ENCODE measurements at regions not wholly inside any gene's neighbourhood (a gene's known extent, or its start where the extent isn't known, plus 50 kb on each side); places are given as distances from the start of the nearest gene placed in this dataset.

DNA sequence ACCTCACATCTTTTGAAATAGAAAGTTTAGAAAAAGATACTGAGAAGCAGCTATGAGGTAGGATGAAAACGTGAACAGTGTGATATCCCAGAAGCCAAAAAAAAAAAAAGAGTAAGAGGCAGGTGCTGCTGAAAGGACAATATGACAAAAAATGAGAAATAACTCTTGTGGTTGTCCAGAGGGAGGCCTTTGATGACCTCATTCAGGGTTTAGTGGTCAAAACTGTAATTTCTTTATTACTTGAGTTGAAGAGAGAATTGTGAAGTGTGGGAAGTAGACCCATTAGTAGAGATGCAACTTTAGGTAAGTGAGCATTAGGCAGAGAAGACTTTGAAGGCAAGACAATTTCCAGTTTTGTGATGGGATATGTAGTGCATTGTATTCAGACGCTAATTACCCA is 1306.3 kb upstream of the ACO1 start:
- Histone ChIP-seq H3K9ac (ENCODE audit: low read depth, low read length) (no peak overlapping the region), H3K4me1 (ENCODE audit: insufficient read depth, low read length) (no peaks in the 10 kb centered on the region), H3K27ac (ENCODE audit: low read length) (no peak overlapping the region), H3K4me3 (ENCODE audit: low read length) (no peak overlapping the region), H3K27me3 (ENCODE audit: insufficient read depth, low read length) (no peaks in the 10 kb centered on the region), H3K36me3 (ENCODE audit: insufficient read depth, low read depth, low read length) (no peaks in the 10 kb centered on the region), H3K9me3 (ENCODE audit: insufficient read depth, low read depth, low read length) (no peaks in the 10 kb centered on the region)

DNA sequence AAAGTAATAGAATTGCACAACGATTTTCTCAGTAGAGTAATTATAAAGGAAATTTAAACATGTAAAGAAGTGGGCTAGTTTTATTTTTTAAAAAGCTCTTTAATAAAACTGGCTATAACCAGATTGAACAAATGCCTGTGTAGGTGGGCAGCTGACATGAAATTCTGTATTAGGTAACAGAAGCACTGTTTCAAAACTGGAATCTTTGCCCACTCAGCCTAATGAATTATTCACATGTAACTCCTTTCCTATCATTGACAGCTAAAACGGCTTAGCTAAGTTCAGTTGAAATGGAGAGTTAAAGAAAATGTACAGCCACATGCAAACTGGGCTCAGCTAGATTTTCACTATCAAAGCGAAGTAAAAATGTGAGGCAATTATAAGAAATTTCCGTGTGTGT is 1300.1 kb upstream of the ACO1 start:
- Histone ChIP-seq H3K4me3 (ENCODE audit: low read length) (no peak overlapping the region), H3K27me3 (ENCODE audit: insufficient read depth, low read length) (no peaks in the 10 kb centered on the region), H3K4me1 (ENCODE audit: insufficient read depth, low read length) (peaks cover 4% of the 10 kb centered on the region; the same call in 1 of the 2 replicates), H3K27ac (ENCODE audit: low read length) (no peak overlapping the region), H3K9me3 (ENCODE audit: insufficient read depth, low read depth, low read length) (no peaks in the 10 kb centered on the region), H3K9ac (ENCODE audit: low read depth, low read length) (no peak overlapping the region), H3K36me3 (ENCODE audit: insufficient read depth, low read depth, low read length) (no peaks in the 10 kb centered on the region)

- no peaks in the 10 kb centered on the region for H3K36me3 ChIP-seq (ENCODE audit: insufficient read depth, low read depth, low read length)
Measured at GRCh38 chr9:31089549-31090221, 1294.8 kb upstream of the ACO1 start.

GRCh38 chr9:31100311-31100710 is 1284.1 kb upstream of the ACO1 start:
- H3K9ac ChIP-seq (ENCODE audit: low read depth, low read length): no peak overlapping the region
- H3K4me3 ChIP-seq (ENCODE audit: low read length): no peak overlapping the region
- no peaks in the 10 kb centered on the region for H3K36me3 ChIP-seq (ENCODE audit: insufficient read depth, low read depth, low read length)
- H3K27me3 ChIP-seq (ENCODE audit: insufficient read depth, low read length): no peaks in the 10 kb centered on the region
- H3K9me3 ChIP-seq (ENCODE audit: insufficient read depth, low read depth, low read length): no peaks in the 10 kb centered on the region
- H3K27ac ChIP-seq (ENCODE audit: low read length): no peak overlapping the region
- H3K4me1 ChIP-seq (ENCODE audit: insufficient read depth, low read length): no peaks in the 10 kb centered on the region

More at GRCh38 chr9:31089549-31090221, 1294.8 kb upstream of the ACO1 start:
- Histone ChIP-seq H3K27ac (ENCODE audit: low read length) (no peak overlapping the region), H3K4me3 (ENCODE audit: low read length) (no peak overlapping the region), H3K4me1 (ENCODE audit: insufficient read depth, low read length) (peaks cover 4% of the 10 kb centered on the region; the same call in 1 of the 2 replicates), H3K27me3 (ENCODE audit: insufficient read depth, low read length) (no peaks in the 10 kb centered on the region), H3K9ac (ENCODE audit: low read depth, low read length) (no peak overlapping the region), H3K9me3 (ENCODE audit: insufficient read depth, low read depth, low read length) (no peaks in the 10 kb centered on the region)

DNA sequence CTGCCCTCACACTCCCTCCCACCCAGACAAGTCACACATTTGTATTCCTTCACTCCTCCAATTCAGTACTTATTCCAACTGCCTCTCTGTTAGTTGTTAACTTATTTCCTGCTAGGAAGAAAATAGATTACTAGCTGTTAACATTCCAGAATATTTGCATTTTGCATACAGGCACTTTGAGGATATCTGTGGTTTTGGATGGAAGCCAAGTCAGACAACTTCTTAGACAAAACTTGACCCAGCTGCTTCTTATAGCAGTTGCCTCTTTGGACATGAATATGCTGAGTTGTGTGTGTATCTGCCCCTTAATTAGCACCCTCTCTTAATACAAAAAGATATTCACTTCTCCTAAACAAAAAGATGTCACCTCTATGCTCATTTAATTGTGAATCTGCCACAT is 1280.6 kb upstream of the ACO1 start:
- H3K9ac ChIP-seq (ENCODE audit: low read depth, low read length): no peak overlapping the region
- H3K4me3 ChIP-seq (ENCODE audit: low read length): no peak overlapping the region
- no peaks in the 10 kb centered on the region for H3K27me3 ChIP-seq (ENCODE audit: insufficient read depth, low read length)
- H3K4me1 ChIP-seq (ENCODE audit: insufficient read depth, low read length): no peaks in the 10 kb centered on the region
- H3K9me3 ChIP-seq (ENCODE audit: insufficient read depth, low read depth, low read length): no peaks in the 10 kb centered on the region
- no peaks in the 10 kb centered on the region for H3K36me3 ChIP-seq (ENCODE audit: insufficient read depth, low read depth, low read length)
- no peak overlapping the region for H3K27ac ChIP-seq (ENCODE audit: low read length)

- Histone ChIP-seq H3K4me1 (ENCODE audit: insufficient read depth, low read length) (no peaks in the 10 kb centered on the region), H3K4me3 (ENCODE audit: low read length) (no peak overlapping the region), H3K27ac (ENCODE audit: low read length) (no peak overlapping the region), H3K9ac (ENCODE audit: low read depth, low read length) (no peak overlapping the region), H3K36me3 (ENCODE audit: insufficient read depth, low read depth, low read length) (no peaks in the 10 kb centered on the region), H3K27me3 (ENCODE audit: insufficient read depth, low read length) (no peaks in the 10 kb centered on the region), H3K9me3 (ENCODE audit: insufficient read depth, low read depth, low read length) (no peaks in the 10 kb centered on the region)
Measured at GRCh38 chr9:31104249-31104648, 1280.2 kb upstream of the ACO1 start.

- Histone ChIP-seq H3K27ac (ENCODE audit: low read length) (no peak overlapping the region), H3K36me3 (ENCODE audit: insufficient read depth, low read depth, low read length) (no peaks in the 10 kb centered on the region), H3K9me3 (ENCODE audit: insufficient read depth, low read depth, low read length) (no peaks in the 10 kb centered on the region), H3K9ac (ENCODE audit: low read depth, low read length) (no peak overlapping the region), H3K4me3 (ENCODE audit: low read length) (no peak overlapping the region), H3K4me1 (ENCODE audit: insufficient read depth, low read length) (no peaks in the 10 kb centered on the region), H3K27me3 (ENCODE audit: insufficient read depth, low read length) (no peaks in the 10 kb centered on the region)
Measured at GRCh38 chr9:31112491-31112890, 1272.0 kb upstream of the ACO1 start.

DNA sequence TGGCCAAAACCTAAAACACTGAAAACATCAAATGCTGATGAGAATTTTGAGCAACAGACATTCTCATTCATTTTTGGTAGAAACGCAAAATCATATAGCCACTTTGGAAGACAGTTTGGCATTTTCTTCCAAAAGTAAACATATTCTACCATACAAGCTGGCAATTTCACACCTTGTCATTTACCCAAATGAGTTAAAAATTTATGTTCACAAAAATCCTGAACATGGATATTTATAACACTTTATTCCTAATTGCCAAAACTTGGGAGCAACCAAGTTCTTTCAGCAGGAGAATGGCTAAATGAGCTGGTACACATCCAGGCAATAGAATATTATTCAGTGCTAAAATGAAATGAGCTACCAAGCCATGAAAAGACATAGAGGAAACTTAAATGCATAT is 1270.1 kb upstream of the ACO1 start:
- H3K9ac ChIP-seq (ENCODE audit: low read depth, low read length): no peak overlapping the region
- H3K9me3 ChIP-seq (ENCODE audit: insufficient read depth, low read depth, low read length): no peaks in the 10 kb centered on the region
- H3K27me3 ChIP-seq (ENCODE audit: insufficient read depth, low read length): no peaks in the 10 kb centered on the region
- no peaks in the 10 kb centered on the region for H3K4me1 ChIP-seq (ENCODE audit: insufficient read depth, low read length)
- H3K36me3 ChIP-seq (ENCODE audit: insufficient read depth, low read depth, low read length): no peaks in the 10 kb centered on the region
- H3K27ac ChIP-seq (ENCODE audit: low read length): no peak overlapping the region
- no peak overlapping the region for H3K4me3 ChIP-seq (ENCODE audit: low read length)

- Histone ChIP-seq H3K4me3 (ENCODE audit: low read length) (no peak overlapping the region), H3K27ac (ENCODE audit: low read length) (no peak overlapping the region), H3K36me3 (ENCODE audit: insufficient read depth, low read depth, low read length) (no peaks in the 10 kb centered on the region), H3K4me1 (ENCODE audit: insufficient read depth, low read length) (no peaks in the 10 kb centered on the region), H3K27me3 (ENCODE audit: insufficient read depth, low read length) (no peaks in the 10 kb centered on the region), H3K9me3 (ENCODE audit: insufficient read depth, low read depth, low read length) (peaks cover 19% of the 10 kb centered on the region), H3K9ac (ENCODE audit: low read depth, low read length) (no peak overlapping the region)
Measured at GRCh38 chr9:31119890-31120454, 1264.5 kb upstream of the ACO1 start.

DNA sequence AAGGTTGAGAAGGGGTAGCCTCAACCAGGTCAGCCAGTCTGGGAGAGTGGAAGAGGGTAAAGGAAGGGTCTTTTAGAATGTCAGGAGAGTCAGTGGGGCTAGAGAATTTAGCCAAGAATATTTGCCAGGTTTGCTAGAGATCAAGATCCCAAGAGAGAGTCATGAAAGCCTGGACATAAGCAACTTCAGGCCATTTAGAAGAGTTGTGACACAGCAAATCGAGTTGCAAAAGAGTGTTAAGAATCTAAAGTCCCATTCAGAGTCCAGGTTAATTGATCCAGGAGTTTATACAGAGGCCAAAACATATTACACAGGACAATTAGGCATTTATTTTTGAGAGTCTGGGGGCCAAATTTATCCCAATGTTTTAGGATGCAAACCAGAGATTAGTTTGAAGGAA is 1260.1 kb upstream of the ACO1 start:
- H3K9ac ChIP-seq (ENCODE audit: low read depth, low read length): no peak overlapping the region
- no peak overlapping the region for H3K27ac ChIP-seq (ENCODE audit: low read length)
- H3K36me3 ChIP-seq (ENCODE audit: insufficient read depth, low read depth, low read length): no peaks in the 10 kb centered on the region
- peaks cover 19% of the 10 kb centered on the region for H3K9me3 ChIP-seq (ENCODE audit: insufficient read depth, low read depth, low read length)
- H3K27me3 ChIP-seq (ENCODE audit: insufficient read depth, low read length): no peaks in the 10 kb centered on the region
- H3K4me3 ChIP-seq (ENCODE audit: low read length): no peak overlapping the region
- no peaks in the 10 kb centered on the region for H3K4me1 ChIP-seq (ENCODE audit: insufficient read depth, low read length)

DNA sequence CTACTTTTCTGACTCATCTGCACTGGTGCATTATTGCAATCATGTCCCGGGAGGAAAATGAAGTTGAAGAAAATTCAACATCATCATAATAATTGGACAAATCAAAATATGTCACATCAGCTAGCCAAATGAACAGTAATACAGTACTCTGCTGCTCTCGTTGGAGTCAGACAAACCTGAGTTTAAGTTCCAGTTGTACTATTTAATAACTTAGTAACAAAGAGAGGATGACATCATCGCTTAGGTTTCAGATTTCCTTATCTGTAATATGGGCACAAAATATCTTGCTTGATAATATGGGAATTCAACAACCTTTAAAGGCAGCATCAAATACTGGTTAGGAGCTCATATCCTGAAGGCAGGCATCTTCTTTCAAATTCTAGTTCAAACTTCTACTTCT is 1248.9 kb upstream of the ACO1 start:
- Histone ChIP-seq H3K27ac (ENCODE audit: low read length) (no peak overlapping the region), H3K9ac (ENCODE audit: low read depth, low read length) (no peak overlapping the region), H3K4me1 (ENCODE audit: insufficient read depth, low read length) (no peaks in the 10 kb centered on the region; the same call in 1 of the 2 replicates)

DNA sequence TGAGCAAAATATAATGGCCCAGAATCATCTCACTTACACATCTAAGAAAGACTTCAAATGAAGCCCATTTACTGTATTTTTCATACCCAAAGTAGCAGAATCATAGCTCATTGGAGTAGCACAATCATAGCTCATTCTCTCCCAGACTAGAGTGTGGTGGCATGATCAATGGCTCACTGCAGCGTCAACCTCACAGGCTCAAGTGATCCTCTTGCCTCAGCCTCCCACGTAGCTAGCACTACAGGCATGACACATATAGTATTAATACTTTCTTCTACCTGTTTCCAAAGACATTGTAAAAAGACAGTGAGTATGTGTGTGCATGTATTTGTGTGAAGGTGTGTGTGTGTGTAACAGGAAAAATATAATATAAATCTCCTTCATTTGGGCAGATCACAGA is 1247.9 kb upstream of the ACO1 start:
- H3K4me1 ChIP-seq (ENCODE audit: insufficient read depth, low read length): no peaks in the 10 kb centered on the region; the same call in 1 of the 2 replicates
- no peaks in the 10 kb centered on the region for H3K27me3 ChIP-seq (ENCODE audit: insufficient read depth, low read length)
- H3K9ac ChIP-seq (ENCODE audit: low read depth, low read length): no peak overlapping the region
- no peaks in the 10 kb centered on the region for H3K9me3 ChIP-seq (ENCODE audit: insufficient read depth, low read depth, low read length)
- no peaks in the 10 kb centered on the region for H3K36me3 ChIP-seq (ENCODE audit: insufficient read depth, low read depth, low read length)
- H3K4me3 ChIP-seq (ENCODE audit: low read length): no peak overlapping the region
- no peak overlapping the region for H3K27ac ChIP-seq (ENCODE audit: low read length)

More for the DNA sequence above, 1248.9 kb upstream of the ACO1 start:
- no peaks in the 10 kb centered on the region for H3K27me3 ChIP-seq (ENCODE audit: insufficient read depth, low read length)
- H3K9me3 ChIP-seq (ENCODE audit: insufficient read depth, low read depth, low read length): no peaks in the 10 kb centered on the region
- H3K4me3 ChIP-seq (ENCODE audit: low read length): no peak overlapping the region
- H3K36me3 ChIP-seq (ENCODE audit: insufficient read depth, low read depth, low read length): no peaks in the 10 kb centered on the region

Data from iPS-20b (cell line).